CD4-positive, alpha-beta T cell (primary cell): ENCODE measurements at regions not wholly inside any gene's neighbourhood (a gene's known extent, or its start where the extent isn't known, plus 50 kb on each side); places are given as distances from the start of the nearest gene placed in this dataset.

Source experiments
- ATAC-seq: fragments of 200-7000 bp; cut with Tn5 transposase; one replicate; pipeline ENCODE4 v1.10.0; 2022; ENCODE audit warnings: mild to moderate bottlenecking; ENCODE audit not compliant: poor library complexity
- CTCF ChIA-PET: fragments of 350-600 bp; sonication (Branson Sonifier 250); formaldehyde crosslinking; loops from one replicate; lab custom pipeline; 2021; ENCODE audit warnings: antibody characterized with exemption, inconsistent platforms; lab: Charles Lee
- POLR2A ChIA-PET: fragments of 350-600 bp; sonication (Branson Sonifier 250); formaldehyde crosslinking; loops from one replicate; lab custom pipeline; 2021; ENCODE audit warnings: antibody characterized with exemption, inconsistent platforms; lab: Charles Lee
- DNase-seq, 14 experiments: peaks; one replicate each; pipeline ENCODE4 v3.0.0-alpha.2; 2013 to 2020; ENCODE audit warnings: mixed read lengths in 2 of 14
- H3K27ac ChIP-seq, 2 donors: one replicate each; pipeline versions ENCODE4 v1.5.1 to v1.7.0; 2013; ENCODE audit warnings: low read length in 2 of 2, low read depth in 1 of 2, mild to moderate bottlenecking in 1 of 2
- H3K27me3 ChIP-seq, 2 experiments: 1 replicate in 1 of 2; 2 replicates in 1 of 2; pipeline versions ENCODE4 v1.6.1 to v1.7.0; 2013; ENCODE audit warnings: low read length in 2 of 2, control low read depth in 1 of 2, mild to moderate bottlenecking in 1 of 2, moderate library complexity in 1 of 2; ENCODE audit not compliant: insufficient read depth in 2 of 2, control insufficient read depth in 1 of 2
- H3K36me3 ChIP-seq: one replicate; pipeline ENCODE4 v1.6.1; 2013; ENCODE audit warnings: low read length, control low read depth; ENCODE audit not compliant: insufficient read depth
- H3K4me1 ChIP-seq: one replicate; pipeline ENCODE4 v1.6.1; 2013; ENCODE audit warnings: low read length, control low read depth; ENCODE audit not compliant: insufficient read depth
- H3K4me3 ChIP-seq: one replicate; pipeline ENCODE4 v1.5.1; 2013; ENCODE audit warnings: mild to moderate bottlenecking, low read length, moderate library complexity
- H3K9me3 ChIP-seq, 2 experiments: 1 replicate in 1 of 2; 2 replicates in 1 of 2; pipeline versions ENCODE4 v1.6.1 to v1.7.0; 2013; ENCODE audit warnings: low read length in 2 of 2, mild to moderate bottlenecking in 2 of 2, control low read depth in 1 of 2, moderate library complexity in 1 of 2; ENCODE audit not compliant: control insufficient read depth in 1 of 2, insufficient read depth in 1 of 2
- H3K27ac Mint-ChIP-seq: one replicate; pipeline ENCODE4 v1.8.0; 2020; ENCODE audit warnings: mixed read lengths
- H3K27me3 Mint-ChIP-seq: one replicate; pipeline ENCODE4 v1.8.0; 2021; ENCODE audit warnings: mixed read lengths
- H3K36me3 Mint-ChIP-seq: one replicate; pipeline ENCODE4 v1.8.0; 2021; ENCODE audit warnings: low read depth, mixed read lengths
- H3K4me1 Mint-ChIP-seq: one replicate; pipeline ENCODE4 v1.8.0; 2021; ENCODE audit warnings: low read depth, mixed read lengths
- H3K4me3 Mint-ChIP-seq: one replicate; pipeline ENCODE4 v1.8.0; 2020; ENCODE audit warnings: mild to moderate bottlenecking, mixed read lengths
- H3K9me3 Mint-ChIP-seq: one replicate; pipeline ENCODE4 v1.8.0; 2020; ENCODE audit warnings: mixed read lengths
- CTCF ChIP-seq: fragments of 200-600 bp; IDR thresholded peaks from one replicate; pipeline ENCODE4 v1.8.0; 2022; ENCODE audit warnings: antibody characterized with exemption, mild to moderate bottlenecking
- intact Hi-C, 2 experiments: fragments of 100-400 bp; cut with DNase I in 1 of 2; cut with micrococcal nuclease in 1 of 2; formaldehyde crosslinking; loops; one replicate each; pipeline versions ENCODE4 v1.15.1 to v1.9.0; 2023 to 2025; cut with DNase I, micrococcal nuclease

- Histone ChIP-seq H3K36me3 (no peaks in the 10 kb centered on the region), H3K9me3 (no peaks in the 10 kb centered on the region), H3K27me3 (no peaks in the 10 kb centered on the region), H3K27ac (no peak overlapping the region), H3K4me1 (no peaks in the 10 kb centered on the region), H3K4me3 (no peak overlapping the region)
- Mint-ChIP-seq H3K27me3 (no peaks in the 10 kb centered on the region), H3K4me3 (no peak overlapping the region), H3K36me3 (no peaks in the 10 kb centered on the region), H3K9me3 (no peaks in the 10 kb centered on the region), H3K4me1 (peaks cover 20% of the 10 kb centered on the region), H3K27ac (no peak overlapping the region)
- DNase-seq, result no peak
- no peak for ATAC-seq
- TF ChIP-seq CTCF, result no peak
- intact Hi-C loops, result no loop called here
- POLR2A ChIA-PET, result no interaction called here
- CTCF ChIA-PET, result interaction anchor here (0.7 kb wide), 1 partner anchor 60 kb away, joined by 3 read pairs; no protein-coding TSS in a partner anchor
Observed at GRCh38 chr14:97791906-97792305, 994.7 kb downstream of the VRK1 start.

DNA sequence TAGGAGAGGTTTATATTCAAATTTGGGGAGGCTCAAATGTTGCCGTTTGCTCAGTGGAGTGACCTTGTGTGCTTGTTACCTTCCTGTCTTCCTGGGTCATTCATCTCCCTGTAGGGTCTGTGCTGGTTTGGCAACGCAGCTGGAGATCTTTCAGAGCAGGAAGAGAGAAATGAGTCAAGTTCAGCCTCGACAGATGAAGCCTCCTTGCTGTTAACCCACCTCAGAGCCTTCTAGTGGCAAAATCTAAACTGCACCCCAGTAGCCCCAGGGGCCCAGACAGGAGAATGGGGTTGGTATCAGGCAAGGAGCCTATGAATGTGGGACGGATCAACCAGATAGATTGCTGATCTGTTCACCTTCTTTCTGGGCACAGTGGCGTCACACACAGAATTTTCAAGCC is 999.3 kb downstream of the VRK1 start:
- Mint-ChIP-seq H3K4me3 (no peak overlapping the region), H3K4me1 (peaks cover 21% of the 10 kb centered on the region), H3K27me3 (no peaks in the 10 kb centered on the region), H3K27ac (no peak overlapping the region), H3K36me3 (no peaks in the 10 kb centered on the region), H3K9me3 (no peaks in the 10 kb centered on the region)
- Histone ChIP-seq H3K36me3 (no peaks in the 10 kb centered on the region), H3K4me1 (peaks cover 6% of the 10 kb centered on the region), H3K4me3 (no peak overlapping the region), H3K9me3 (no peaks in the 10 kb centered on the region), H3K27ac (no peak overlapping the region), H3K27me3 (no peaks in the 10 kb centered on the region)
- POLR2A ChIA-PET, result no interaction called here
- intact Hi-C loops, result no loop called here
- CTCF ChIA-PET, result no interaction called here
- no peak for TF ChIP-seq CTCF
- peak in 1 of 14 experiments; percentile 8 for DNase-seq
- ATAC-seq, result no peak

DNA sequence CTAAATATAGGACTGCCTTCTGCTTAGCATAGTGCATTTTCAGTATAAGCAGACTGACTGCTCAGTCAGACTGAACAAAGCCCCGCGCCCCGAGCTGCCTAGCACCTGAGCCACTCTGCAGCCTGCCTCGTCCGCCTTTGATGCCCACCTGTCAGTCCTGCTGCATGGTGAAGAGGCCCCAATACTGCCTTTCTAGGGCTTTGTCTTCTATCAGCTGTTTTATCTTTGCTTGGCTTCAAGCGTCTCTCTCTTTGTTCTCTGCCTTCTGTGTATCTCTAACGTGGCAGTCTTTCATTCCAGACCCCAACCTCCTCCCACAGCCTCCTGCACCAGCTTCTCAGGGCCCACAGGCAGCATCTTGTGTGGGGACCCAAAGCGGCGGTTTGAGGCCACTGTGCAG is 1001.0 kb downstream of the VRK1 start:
- H3K9me3 ChIP-seq, result no peaks in the 10 kb centered on the region
- ChIA-PET POLR2A (interaction anchor here (0.9 to 1.3 kb wide), 3 partner anchors 8 to 579 kb away, joined by 3 read pairs; no protein-coding TSS in a partner anchor), CTCF (no interaction called here)
- no peak for TF ChIP-seq CTCF
- intact Hi-C loops, result no loop called here
- no peaks in the 10 kb centered on the region for H3K36me3 Mint-ChIP-seq
- no peaks in the 10 kb centered on the region for H3K36me3 ChIP-seq
- no peak overlapping the region for H3K4me3 ChIP-seq
- DNase-seq (peak in 1 of 14 experiments; percentile 33), ATAC-seq (peak; percentile 24)
- no peak overlapping the region for H3K27ac ChIP-seq
- no peaks in the 10 kb centered on the region for H3K27me3 Mint-ChIP-seq
- H3K9me3 Mint-ChIP-seq, result no peaks in the 10 kb centered on the region
- peaks cover 6% of the 10 kb centered on the region for H3K4me1 ChIP-seq
- H3K4me3 Mint-ChIP-seq, result no peak overlapping the region
- H3K27ac Mint-ChIP-seq, result peak overlapping the region; percentile 57
- H3K4me1 Mint-ChIP-seq, result peaks cover 21% of the 10 kb centered on the region
- no peaks in the 10 kb centered on the region for H3K27me3 ChIP-seq
